KMS-11 (cell line): ENCODE measurements at regions not wholly inside any gene's neighbourhood (a gene's known extent, or its start where the extent isn't known, plus 50 kb on each side); places are given as distances from the start of the nearest gene placed in this dataset.

Source experiments
- H2AFZ ChIP-seq: fragments of 200-600 bp; sonication (generic); 2 replicates; pipeline ENCODE4 v1.6.1; 2016; ENCODE audit warnings: antibody characterized with exemption, mixed run types, low read depth
- H3K27ac ChIP-seq: fragments of 200-600 bp; sonication (generic); 2 replicates; pipeline ENCODE4 v1.6.1; 2016; ENCODE audit warnings: mild to moderate bottlenecking, mixed run types
- H3K27me3 ChIP-seq: fragments of 200-600 bp; sonication (generic); 2 replicates; pipeline ENCODE4 v1.6.1; 2017; ENCODE audit warnings: mild to moderate bottlenecking, low read depth, mixed run types, moderate library complexity; ENCODE audit not compliant: insufficient read depth
- H3K36me3 ChIP-seq: fragments of 200-600 bp; sonication (generic); 2 replicates; pipeline ENCODE4 v1.6.1; 2017; ENCODE audit warnings: mild to moderate bottlenecking, mixed run types; ENCODE audit not compliant: insufficient read depth
- H3K4me1 ChIP-seq: fragments of 200-600 bp; sonication (generic); 2 replicates; pipeline ENCODE4 v1.6.1; 2016; ENCODE audit warnings: mild to moderate bottlenecking, low read depth, mixed run types; ENCODE audit not compliant: poor library complexity, severe bottlenecking
- H3K4me2 ChIP-seq: fragments of 200-600 bp; sonication (generic); 2 replicates; pipeline ENCODE4 v1.7.0; 2016; ENCODE audit warnings: mild to moderate bottlenecking, mixed run types
- H3K4me3 ChIP-seq: fragments of 200-600 bp; sonication (generic); IDR thresholded peaks from 2 replicates; pipeline ENCODE4 v1.6.1; 2017; ENCODE audit warnings: low read depth, low read length, mixed read lengths; ENCODE audit not compliant: insufficient read depth
- H3K79me2 ChIP-seq: fragments of 200-600 bp; sonication (generic); 2 replicates; pipeline ENCODE4 v1.6.1; 2016; ENCODE audit warnings: low read depth, mixed run types; ENCODE audit not compliant: insufficient read depth
- H3K9ac ChIP-seq: fragments of 200-600 bp; sonication (generic); 2 replicates; pipeline ENCODE4 v1.6.1; 2016; ENCODE audit warnings: mild to moderate bottlenecking, mixed run types
- H4K20me1 ChIP-seq: fragments of 200-600 bp; sonication (generic); 2 replicates; pipeline ENCODE4 v1.6.1; 2016; ENCODE audit warnings: mild to moderate bottlenecking, mixed run types; ENCODE audit not compliant: insufficient read depth
- CTCF ChIP-seq: fragments of 200-600 bp; sonication (generic); conservative IDR thresholded peaks from 2 replicates; pipeline ENCODE4 v1.6.1; 2017; ENCODE audit warnings: low read depth, mild to moderate bottlenecking, antibody characterized with exemption, low read length, moderate library complexity, mixed read lengths

GRCh38 chr1:99573431-99574217 lies 72.3 kb upstream of the PALMD start:
- Histone ChIP-seq H3K27ac (no peak overlapping the region), H3K79me2 (no peaks in the 10 kb centered on the region), H3K9ac (no peak overlapping the region), H4K20me1 (no peaks in the 10 kb centered on the region), H3K4me2 (no peak overlapping the region), H3K27me3 (no peaks in the 10 kb centered on the region), H3K36me3 (no peaks in the 10 kb centered on the region), H2AFZ (no peak overlapping the region), H3K4me1 (no peaks in the 10 kb centered on the region), H3K4me3 (no peak overlapping the region)
- TF ChIP-seq CTCF: no peak

GRCh38 chr1:99577313-99577712 lies 68.6 kb upstream of the PALMD start:
- H3K4me3 ChIP-seq: no peak overlapping the region
- no peak overlapping the region for H3K9ac ChIP-seq
- H2AFZ ChIP-seq: no peak overlapping the region
- no peaks in the 10 kb centered on the region for H3K4me1 ChIP-seq
- H3K27me3 ChIP-seq: no peaks in the 10 kb centered on the region
- TF ChIP-seq CTCF: no peak
- H3K36me3 ChIP-seq: no peaks in the 10 kb centered on the region
- no peak overlapping the region for H3K4me2 ChIP-seq
- no peak overlapping the region for H3K27ac ChIP-seq
- H3K79me2 ChIP-seq: no peaks in the 10 kb centered on the region
- no peaks in the 10 kb centered on the region for H4K20me1 ChIP-seq

- TF ChIP-seq CTCF: no peak
- Histone ChIP-seq H3K36me3 (no peaks in the 10 kb centered on the region), H3K4me3 (no peak overlapping the region), H4K20me1 (no peaks in the 10 kb centered on the region), H3K27ac (no peak overlapping the region), H3K79me2 (no peaks in the 10 kb centered on the region), H3K9ac (no peak overlapping the region), H3K27me3 (no peaks in the 10 kb centered on the region), H3K4me1 (no peaks in the 10 kb centered on the region), H3K4me2 (no peak overlapping the region), H2AFZ (no peak overlapping the region)
Measured at GRCh38 chr1:99579691-99580172, 66.2 kb upstream of the PALMD start.

GRCh38 chr1:99580451-99580850 lies 65.5 kb upstream of the PALMD start:
- no peak for TF ChIP-seq CTCF
- no peak overlapping the region for H3K27ac ChIP-seq
- no peaks in the 10 kb centered on the region for H3K27me3 ChIP-seq
- H4K20me1 ChIP-seq: no peaks in the 10 kb centered on the region
- H3K4me3 ChIP-seq: no peak overlapping the region
- no peaks in the 10 kb centered on the region for H3K36me3 ChIP-seq
- no peak overlapping the region for H3K9ac ChIP-seq
- H2AFZ ChIP-seq: no peak overlapping the region
- H3K79me2 ChIP-seq: no peaks in the 10 kb centered on the region
- no peak overlapping the region for H3K4me2 ChIP-seq
- no peaks in the 10 kb centered on the region for H3K4me1 ChIP-seq
